C4-2B (cell line): ENCODE measurements at regions not wholly inside any gene's neighbourhood (a gene's known extent, or its start where the extent isn't known, plus 50 kb on each side); places are given as distances from the start of the nearest gene placed in this dataset.

Source experiments
- CTCF ChIP-seq: fragments of 450-650 bp; conservative IDR thresholded peaks from 2 replicates; pipeline ENCODE4 v1.5.1; 2017; ENCODE audit warnings: mild to moderate bottlenecking
- ZFX ChIP-seq: fragments of 450-650 bp; IDR thresholded peaks from 2 replicates; pipeline ENCODE4 v1.6.1; 2017

- TF ChIP-seq CTCF (no peak), ZFX (no peak)
Observed at GRCh38 chr10:20616918-20617810, 279.9 kb downstream of the NEBL start.
